Activated B cell treated with CpG ODN at 0.5 μM for 24 hours (primary cell): ENCODE measurements at regions not wholly inside any gene's neighbourhood (a gene's known extent, or its start where the extent isn't known, plus 50 kb on each side); places are given as distances from the start of the nearest gene placed in this dataset.

Experiments used
- ATAC-seq: fragments of 200-7000 bp; cut with Tn5 transposase; one replicate; pipeline ENCODE4 v1.10.0; 2021; ENCODE audit warnings: low read depth, mild to moderate bottlenecking, moderate library complexity
- CTCF ChIA-PET: fragments of 350-600 bp; sonication (Branson Sonifier 250); formaldehyde crosslinking; loops from one replicate; lab custom pipeline; 2021; ENCODE audit warnings: antibody characterized with exemption; lab: Charles Lee
- POLR2A ChIA-PET: fragments of 350-600 bp; sonication (Branson Sonifier 250); formaldehyde crosslinking; loops from one replicate; lab custom pipeline; 2021; ENCODE audit warnings: antibody characterized with exemption; lab: Charles Lee
- DNase-seq: peaks from one replicate; pipeline ENCODE4 v3.0.0; 2022
- H3K27ac Mint-ChIP-seq: one replicate; pipeline ENCODE4 v1.8.0; 2020; ENCODE audit warnings: mixed read lengths
- H3K27me3 Mint-ChIP-seq: one replicate; pipeline ENCODE4 v1.8.0; 2021; ENCODE audit warnings: mixed read lengths
- H3K36me3 Mint-ChIP-seq: one replicate; pipeline ENCODE4 v1.8.0; 2021; ENCODE audit warnings: low read depth, mixed read lengths
- H3K4me1 Mint-ChIP-seq: one replicate; pipeline ENCODE4 v1.8.0; 2021; ENCODE audit warnings: mixed read lengths
- H3K4me3 Mint-ChIP-seq: one replicate; pipeline ENCODE4 v1.8.0; 2020; ENCODE audit warnings: mild to moderate bottlenecking, mixed read lengths
- H3K9me3 Mint-ChIP-seq: one replicate; pipeline ENCODE4 v1.8.0; 2020; ENCODE audit warnings: mixed read lengths
- CTCF ChIP-seq: fragments of 200-600 bp; IDR thresholded peaks from one replicate; pipeline ENCODE4 v1.8.0; 2022; ENCODE audit warnings: antibody characterized with exemption, mild to moderate bottlenecking
- intact Hi-C: fragments of 100-400 bp; cut with micrococcal nuclease; formaldehyde crosslinking; loops from one replicate; pipeline ENCODE4 v1.15.1; 2024

GRCh38 chr15:37873336-37873735 lies 61.1 kb upstream of the TMCO5A start:
- no peaks in the 10 kb centered on the region for H3K9me3 Mint-ChIP-seq
- no peaks in the 10 kb centered on the region for H3K4me1 Mint-ChIP-seq
- H3K4me3 Mint-ChIP-seq: no peak overlapping the region
- intact Hi-C loops: no loop called here
- no peak overlapping the region for H3K27ac Mint-ChIP-seq
- ChIA-PET CTCF (no interaction called here), POLR2A (no interaction called here)
- peaks cover 6% of the 10 kb centered on the region for H3K27me3 Mint-ChIP-seq
- TF ChIP-seq CTCF: no peak
- ATAC-seq (no peak), DNase-seq (no peak)
- H3K36me3 Mint-ChIP-seq: no peaks in the 10 kb centered on the region

DNA sequence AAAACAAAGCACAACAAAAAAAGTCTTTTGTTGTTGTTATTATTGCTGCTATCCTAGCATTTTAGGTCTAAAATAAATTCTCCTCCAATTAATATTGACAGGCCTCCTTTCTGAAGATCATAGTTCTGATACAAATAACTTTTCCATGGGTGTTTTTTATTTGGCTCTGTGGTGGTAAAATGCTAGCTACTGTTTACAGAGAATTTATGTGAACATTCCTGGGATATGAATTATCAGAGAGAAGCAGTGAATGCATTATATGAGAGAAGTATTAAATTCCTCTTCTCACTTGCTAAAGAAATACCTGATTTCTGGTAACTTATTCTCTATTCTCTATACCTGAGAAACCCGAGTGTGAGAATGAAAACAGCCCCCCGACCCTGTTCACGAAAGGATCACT lies 57.5 kb upstream of the TMCO5A start:
- TF ChIP-seq CTCF: no peak
- intact Hi-C loops: no loop called here
- Mint-ChIP-seq H3K36me3 (no peaks in the 10 kb centered on the region), H3K4me1 (no peaks in the 10 kb centered on the region), H3K9me3 (no peaks in the 10 kb centered on the region), H3K4me3 (no peak overlapping the region), H3K27me3 (peaks cover 8% of the 10 kb centered on the region), H3K27ac (no peak overlapping the region)
- no peak for DNase-seq
- ATAC-seq: no peak
- ChIA-PET POLR2A (no interaction called here), CTCF (no interaction called here)

GRCh38 chr15:37877851-37878741 lies 56.3 kb upstream of the TMCO5A start:
- Mint-ChIP-seq H3K4me3 (no peak overlapping the region), H3K27me3 (peaks cover 8% of the 10 kb centered on the region), H3K4me1 (no peaks in the 10 kb centered on the region), H3K27ac (no peak overlapping the region), H3K36me3 (no peaks in the 10 kb centered on the region), H3K9me3 (no peaks in the 10 kb centered on the region)
- no peak for TF ChIP-seq CTCF
- DNase-seq (no peak), ATAC-seq (no peak)
- ChIA-PET POLR2A (no interaction called here), CTCF (no interaction called here)
- intact Hi-C loops: no loop called here

DNA sequence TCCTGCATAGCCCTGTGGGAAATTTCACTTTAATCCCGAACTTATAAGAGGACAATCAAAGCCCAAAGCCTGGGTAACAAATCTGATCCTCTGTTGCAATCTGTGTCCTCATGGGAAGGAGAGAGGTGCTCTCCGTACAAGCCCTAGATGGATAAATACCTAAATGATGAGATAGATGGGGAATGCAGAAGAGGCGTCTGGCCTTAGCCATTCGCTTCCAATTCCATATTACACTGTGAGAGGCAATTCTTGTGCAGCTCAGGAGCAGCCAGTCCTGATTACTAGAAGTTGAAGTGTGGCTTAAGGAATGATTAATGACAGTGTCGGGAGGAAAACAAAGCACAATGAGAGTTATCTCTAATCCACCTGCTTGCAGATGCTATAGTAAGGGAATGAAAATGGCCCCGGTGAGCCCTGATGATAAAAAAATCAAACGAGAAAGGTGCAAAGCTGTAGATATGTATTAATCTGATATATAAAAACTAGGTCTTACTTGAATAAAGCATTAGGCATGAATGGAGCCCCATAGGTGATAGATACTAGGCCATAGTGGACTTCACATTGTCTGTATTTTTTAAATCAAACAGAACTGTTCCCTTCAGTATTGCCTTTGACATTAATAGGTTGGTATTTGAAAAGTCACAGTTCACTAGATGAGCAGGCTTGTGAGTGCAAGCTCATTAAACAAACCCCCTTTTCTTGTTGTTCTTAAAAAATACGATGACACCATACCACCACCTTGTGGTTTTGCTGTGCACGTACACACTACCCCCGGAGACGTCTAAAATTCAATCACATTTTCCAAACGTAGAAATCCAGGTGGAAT lies 54.2 kb upstream of the TMCO5A start:
- intact Hi-C loops: loop anchor here (2.0 to 5.0 kb wide), 2 partner anchors 998 to 1379 kb away; no protein-coding TSS in a partner anchor
- no peak for ATAC-seq
- Mint-ChIP-seq H3K27ac (no peak overlapping the region), H3K4me3 (no peak overlapping the region), H3K9me3 (no peaks in the 10 kb centered on the region), H3K27me3 (peaks cover 6% of the 10 kb centered on the region), H3K4me1 (no peaks in the 10 kb centered on the region), H3K36me3 (no peaks in the 10 kb centered on the region)
- CTCF ChIA-PET: interaction anchor here (0.6 to 2.3 kb wide), 3 partner anchors 10 to 476 kb away, joined by 4 to 8 read pairs (median 4); no protein-coding TSS in a partner anchor
- no peak for TF ChIP-seq CTCF
- POLR2A ChIA-PET: no interaction called here
- DNase-seq: no peak

DNA sequence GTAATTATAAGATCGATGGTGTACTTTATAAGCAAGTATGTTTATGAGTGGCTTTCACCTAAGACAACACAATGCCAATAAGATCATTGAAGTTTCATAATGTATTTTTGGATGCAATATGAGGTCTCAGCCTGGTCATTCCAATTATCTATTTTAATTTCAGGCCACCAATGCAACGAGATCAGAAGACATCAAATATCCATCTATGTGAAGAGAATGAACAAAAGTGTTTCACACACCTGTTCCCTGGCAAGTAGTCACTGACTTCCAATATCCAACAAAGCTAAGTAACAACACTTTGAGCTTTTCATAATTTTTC lies 53.6 kb upstream of the TMCO5A start:
- Mint-ChIP-seq H3K9me3 (no peaks in the 10 kb centered on the region), H3K27ac (no peak overlapping the region), H3K27me3 (peaks cover 6% of the 10 kb centered on the region), H3K4me3 (no peak overlapping the region), H3K36me3 (no peaks in the 10 kb centered on the region), H3K4me1 (no peaks in the 10 kb centered on the region)
- no peak for DNase-seq
- ChIA-PET POLR2A (no interaction called here), CTCF (interaction anchor here (1.4 to 2.3 kb wide), 3 partner anchors 10 to 116 kb away, joined by 4 to 8 read pairs (median 6); no protein-coding TSS in a partner anchor)
- TF ChIP-seq CTCF: no peak
- no peak for ATAC-seq
- intact Hi-C loops: loop anchor here (2.0 to 5.0 kb wide), 2 partner anchors 998 to 1380 kb away; no protein-coding TSS in a partner anchor
